Astrocyte (in vitro differentiated cells and primary cell): ENCODE measurements at regions not wholly inside any gene's neighbourhood (a gene's known extent, or its start where the extent isn't known, plus 50 kb on each side); places are given as distances from the start of the nearest gene placed in this dataset.
"Not testable (repeated sequence)": the region's sequence is repeated elsewhere in the genome, so short reads cannot be mapped to it uniquely, and the experiment has no call there.

Experiments used
- DNase-seq: peaks from one replicate; pipeline ENCODE4 v3.0.0-alpha.2; 2010; ENCODE audit warnings: low read depth
- FAIRE-seq: peaks from 2 replicates; lab custom pipeline; 2011; peaks lifted over from hg19 to GRCh38; lab: Jason Lieb, UNC
- H2AFZ ChIP-seq: 2 replicates; pipeline ENCODE4 v1.6.0; 2012; ENCODE audit warnings: low read depth, low read length, inconsistent platforms
- H3K27ac ChIP-seq: 2 replicates; pipeline ENCODE4 v1.5.1; 2011; ENCODE audit warnings: low read depth, low read length, inconsistent platforms
- H3K27me3 ChIP-seq: 2 replicates; pipeline ENCODE4 v1.6.0; 2011; ENCODE audit warnings: low read length, inconsistent platforms; ENCODE audit not compliant: insufficient read depth
- H3K36me3 ChIP-seq: 2 replicates; pipeline ENCODE4 v1.5.1; 2011; ENCODE audit warnings: low read length, inconsistent platforms; ENCODE audit not compliant: insufficient read depth
- H3K4me1 ChIP-seq: 2 replicates; pipeline ENCODE4 v1.5.1; 2011; ENCODE audit warnings: low read length, inconsistent platforms; ENCODE audit not compliant: insufficient read depth
- H3K4me2 ChIP-seq: 2 replicates; pipeline ENCODE4 v1.6.0; 2012; ENCODE audit warnings: low read length, inconsistent platforms
- H3K4me3 ChIP-seq: 2 replicates; pipeline ENCODE4 v1.5.1; 2011; ENCODE audit warnings: low read depth, mild to moderate bottlenecking, low read length, inconsistent platforms; ENCODE audit not compliant: insufficient read depth
- H3K79me2 ChIP-seq: 2 replicates; pipeline ENCODE4 v1.6.0; 2012; ENCODE audit warnings: mild to moderate bottlenecking, low read length, inconsistent platforms; ENCODE audit not compliant: insufficient read depth
- H3K9ac ChIP-seq: 2 replicates; pipeline ENCODE4 v1.6.0; 2012; ENCODE audit warnings: mild to moderate bottlenecking, low read length, inconsistent platforms
- H3K9me3 ChIP-seq: 2 replicates; pipeline ENCODE4 v1.5.1; 2012; ENCODE audit warnings: low read depth, mild to moderate bottlenecking, low read length, inconsistent platforms; ENCODE audit not compliant: insufficient read depth
- H4K20me1 ChIP-seq: 2 replicates; pipeline ENCODE4 v1.6.0; 2012; ENCODE audit warnings: low read length, inconsistent platforms; ENCODE audit not compliant: insufficient read depth
- H3K27ac Mint-ChIP-seq: one replicate; pipeline ENCODE4 v1.8.0; 2021; ENCODE audit warnings: mild to moderate bottlenecking, mixed read lengths; ENCODE audit not compliant: unreplicated experiment
- H3K27me3 Mint-ChIP-seq: one replicate; pipeline ENCODE4 v1.8.0; 2021; ENCODE audit warnings: low read depth, mixed read lengths; ENCODE audit not compliant: unreplicated experiment
- H3K36me3 Mint-ChIP-seq: one replicate; pipeline ENCODE4 v1.8.0; 2021; ENCODE audit warnings: low read depth, mixed read lengths; ENCODE audit not compliant: unreplicated experiment
- H3K4me1 Mint-ChIP-seq: one replicate; pipeline ENCODE4 v1.8.0; 2021; ENCODE audit warnings: low read depth, mixed read lengths; ENCODE audit not compliant: unreplicated experiment
- H3K4me3 Mint-ChIP-seq: one replicate; pipeline ENCODE4 v1.8.0; 2021; ENCODE audit warnings: mild to moderate bottlenecking, moderate library complexity, mixed read lengths; ENCODE audit not compliant: unreplicated experiment
- H3K9me3 Mint-ChIP-seq: one replicate; pipeline ENCODE4 v1.8.0; 2021; ENCODE audit warnings: mild to moderate bottlenecking, mixed read lengths; ENCODE audit not compliant: unreplicated experiment
- CTCF ChIP-seq: IDR thresholded peaks from 2 replicates; pipeline ENCODE4 v1.5.1; 2011; ENCODE audit warnings: low read depth, mild to moderate bottlenecking, inconsistent platforms, low read length, moderate library complexity; ENCODE audit not compliant: insufficient read depth
- EZH2 ChIP-seq: IDR thresholded peaks from 2 replicates; pipeline ENCODE4 v1.6.1; 2012; ENCODE audit warnings: mild to moderate bottlenecking, low read length, inconsistent platforms; ENCODE audit not compliant: insufficient read depth

GRCh38 chr9:73049280-73049679 is 96.4 kb upstream of the ALDH1A1 start:
- DNase-seq (no peak), FAIRE-seq (no peak)
- H3K4me2 ChIP-seq, result no peak overlapping the region

GRCh38 chr9:73046769-73047168 is 93.9 kb upstream of the ALDH1A1 start:
- H3K27ac ChIP-seq, result no peak overlapping the region
- no peak overlapping the region for H2AFZ ChIP-seq
- peaks cover 7% of the 10 kb centered on the region for H3K4me1 ChIP-seq
- TF ChIP-seq CTCF (no peak), EZH2 (no peak)
- Mint-ChIP-seq H3K4me1 (peaks cover 8% of the 10 kb centered on the region), H3K36me3 (no peaks in the 10 kb centered on the region), H3K27ac (no peak overlapping the region), H3K9me3 (no peaks in the 10 kb centered on the region), H3K4me3 (no peak overlapping the region), H3K27me3 (peaks cover 6% of the 10 kb centered on the region)
- H3K4me3 ChIP-seq, result no peak overlapping the region
- no peak overlapping the region for H3K4me2 ChIP-seq
- H3K9ac ChIP-seq, result no peak overlapping the region
- no peaks in the 10 kb centered on the region for H4K20me1 ChIP-seq
- no peaks in the 10 kb centered on the region for H3K9me3 ChIP-seq
- DNase-seq (no peak), FAIRE-seq (no peak)
- no peaks in the 10 kb centered on the region for H3K27me3 ChIP-seq
- no peaks in the 10 kb centered on the region for H3K79me2 ChIP-seq
- H3K36me3 ChIP-seq, result no peaks in the 10 kb centered on the region

More at GRCh38 chr9:73049280-73049679, 96.4 kb upstream of the ALDH1A1 start:
- no peaks in the 10 kb centered on the region for H3K36me3 ChIP-seq
- Mint-ChIP-seq H3K4me1 (peaks cover 4% of the 10 kb centered on the region), H3K36me3 (no peaks in the 10 kb centered on the region), H3K27ac (no peak overlapping the region), H3K4me3 (no peak overlapping the region), H3K27me3 (peaks cover 4% of the 10 kb centered on the region), H3K9me3 (no peaks in the 10 kb centered on the region)
- no peaks in the 10 kb centered on the region for H3K27me3 ChIP-seq
- no peak overlapping the region for H2AFZ ChIP-seq
- H4K20me1 ChIP-seq, result no peaks in the 10 kb centered on the region
- no peaks in the 10 kb centered on the region for H3K79me2 ChIP-seq
- H3K4me1 ChIP-seq, result peaks cover 7% of the 10 kb centered on the region
- no peaks in the 10 kb centered on the region for H3K9me3 ChIP-seq
- no peak overlapping the region for H3K4me3 ChIP-seq
- no peak overlapping the region for H3K9ac ChIP-seq
- H3K27ac ChIP-seq, result no peak overlapping the region
- TF ChIP-seq CTCF (no peak), EZH2 (no peak)

- H3K4me3 Mint-ChIP-seq, result not testable (repeated sequence)
These were observed 91.9 kb upstream of the ALDH1A1 start for GRCh38 chr9:73044776-73045175.

More at GRCh38 chr9:73044776-73045175, 91.9 kb upstream of the ALDH1A1 start:
- not testable (repeated sequence) for H2AFZ ChIP-seq, H3K9me3 Mint-ChIP-seq, H3K27ac ChIP-seq, H3K4me2 ChIP-seq, H3K4me1 Mint-ChIP-seq, H3K79me2 ChIP-seq, H3K27me3 ChIP-seq, H3K36me3 Mint-ChIP-seq, DNase-seq, H3K27me3 Mint-ChIP-seq, FAIRE-seq, H3K27ac Mint-ChIP-seq, H3K36me3 ChIP-seq, H3K9me3 ChIP-seq, H3K9ac ChIP-seq, H4K20me1 ChIP-seq, H3K4me3 ChIP-seq, H3K4me1 ChIP-seq
